ENCODE measurements at regions not wholly inside any gene's neighbourhood (a gene's known extent, or its start where the extent isn't known, plus 50 kb on each side); places are given as distances from the start of the nearest gene placed in this dataset.

DNA sequence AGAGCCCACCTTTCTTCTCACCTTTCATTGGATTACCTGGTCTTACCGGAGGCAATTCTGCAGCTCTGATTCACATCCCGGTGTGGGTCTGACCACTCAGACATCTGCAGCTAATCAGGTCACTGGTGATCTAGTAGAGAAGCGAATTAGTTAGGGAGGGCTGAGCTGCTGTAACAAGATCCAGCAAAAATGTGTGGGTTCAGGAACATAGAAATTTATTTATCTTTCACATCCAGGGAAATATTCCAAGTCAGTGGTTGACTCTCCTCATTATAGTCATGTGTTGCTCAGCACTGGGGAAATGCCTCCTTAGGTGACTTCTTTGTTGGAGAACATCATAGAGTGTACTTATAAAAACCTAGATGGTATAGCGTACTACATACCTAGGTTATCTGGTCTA is 218.7 kb upstream of the PELI2 start (continued):
- TF ChIP-seq, protein P1, sequence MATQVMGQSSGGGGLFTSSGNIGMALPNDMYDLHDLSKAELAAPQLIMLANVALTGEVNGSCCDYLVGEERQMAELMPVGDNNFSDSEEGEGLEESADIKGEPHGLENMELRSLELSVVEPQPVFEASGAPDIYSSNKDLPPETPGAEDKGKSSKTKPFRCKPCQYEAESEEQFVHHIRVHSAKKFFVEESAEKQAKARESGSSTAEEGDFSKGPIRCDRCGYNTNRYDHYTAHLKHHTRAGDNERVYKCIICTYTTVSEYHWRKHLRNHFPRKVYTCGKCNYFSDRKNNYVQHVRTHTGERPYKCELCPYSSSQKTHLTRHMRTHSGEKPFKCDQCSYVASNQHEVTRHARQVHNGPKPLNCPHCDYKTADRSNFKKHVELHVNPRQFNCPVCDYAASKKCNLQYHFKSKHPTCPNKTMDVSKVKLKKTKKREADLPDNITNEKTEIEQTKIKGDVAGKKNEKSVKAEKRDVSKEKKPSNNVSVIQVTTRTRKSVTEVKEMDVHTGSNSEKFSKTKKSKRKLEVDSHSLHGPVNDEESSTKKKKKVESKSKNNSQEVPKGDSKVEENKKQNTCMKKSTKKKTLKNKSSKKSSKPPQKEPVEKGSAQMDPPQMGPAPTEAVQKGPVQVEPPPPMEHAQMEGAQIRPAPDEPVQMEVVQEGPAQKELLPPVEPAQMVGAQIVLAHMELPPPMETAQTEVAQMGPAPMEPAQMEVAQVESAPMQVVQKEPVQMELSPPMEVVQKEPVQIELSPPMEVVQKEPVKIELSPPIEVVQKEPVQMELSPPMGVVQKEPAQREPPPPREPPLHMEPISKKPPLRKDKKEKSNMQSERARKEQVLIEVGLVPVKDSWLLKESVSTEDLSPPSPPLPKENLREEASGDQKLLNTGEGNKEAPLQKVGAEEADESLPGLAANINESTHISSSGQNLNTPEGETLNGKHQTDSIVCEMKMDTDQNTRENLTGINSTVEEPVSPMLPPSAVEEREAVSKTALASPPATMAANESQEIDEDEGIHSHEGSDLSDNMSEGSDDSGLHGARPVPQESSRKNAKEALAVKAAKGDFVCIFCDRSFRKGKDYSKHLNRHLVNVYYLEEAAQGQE (IDR thresholded peaks at IDR 0.05; ENCODE audit: unreplicated experiment) = no peak
- no peak for TF ChIP-seq ZNF331 (CRISPR knock-in tag; IDR thresholded peaks at IDR 0.05; ENCODE audit: low read depth)

DNA sequence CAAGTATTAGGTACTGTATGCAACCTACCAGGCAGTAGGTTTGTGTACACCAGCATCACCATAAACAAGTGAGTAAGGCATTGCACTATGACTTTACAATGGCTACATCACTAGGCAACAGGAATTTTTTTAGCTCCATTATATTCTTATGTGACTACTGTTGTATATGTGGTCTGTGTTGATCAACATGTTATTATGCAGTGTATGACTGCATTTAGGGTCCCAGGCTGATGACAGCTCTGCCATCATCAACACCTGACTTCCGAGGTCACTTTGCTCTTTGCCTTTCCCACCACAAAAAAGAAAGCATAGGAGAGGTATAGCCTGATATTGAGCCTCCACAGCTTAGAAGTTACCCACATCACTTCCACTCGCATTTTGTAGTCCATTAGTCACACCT is 217.5 kb upstream of the PELI2 start:
- no peaks in the 10 kb centered on the region for H3K27me3 ChIP-seq (ENCODE audit: insufficient read depth)
- Mint-ChIP-seq H3K9me3 (no peaks in the 10 kb centered on the region), H3K4me3 (no peak overlapping the region), H3K27me3 (ENCODE audit: insufficient read depth, low read depth, poor library complexity) (no peaks in the 10 kb centered on the region), H3K36me3 (ENCODE audit: low read depth) (no peaks in the 10 kb centered on the region), H3K4me1 (peaks cover 6% of the 10 kb centered on the region; the same call in 2 of the 3 replicates), H3K27ac (no peak overlapping the region)
- ATAC-seq (no peak), DNase-seq (ENCODE audit: low spot score) (no peak)
- H3K4me2 ChIP-seq = no peak overlapping the region
- peaks cover 7% of the 10 kb centered on the region; the same call in 1 of the 2 replicates for H3K4me1 ChIP-seq (ENCODE audit: insufficient read depth)
- no peak overlapping the region for H3K27ac ChIP-seq (ENCODE audit: low read depth)
- H3K9me2 ChIP-seq (ENCODE audit: insufficient read depth) = 0 out of 2 replicates have a peak, but pooled peaks cover 2% of the 10 kb centered on the region
- no peak overlapping the region for H3K4me3 ChIP-seq
- H2AFZ ChIP-seq = peak overlapping the region; percentile 69; the same call in 1 of the 2 replicates
- no peaks in the 10 kb centered on the region for H3F3A ChIP-seq (replicated peaks; ENCODE audit: low read depth)
- no peaks in the 10 kb centered on the region for H3K79me2 ChIP-seq (replicated peaks; ENCODE audit: insufficient read depth)
- H3K36me3 ChIP-seq (ENCODE audit: insufficient read depth) = no peaks in the 10 kb centered on the region
- H4K20me1 ChIP-seq (replicated peaks; ENCODE audit: insufficient read depth) = no peaks in the 10 kb centered on the region
- no peak for TF ChIP-seq EZH2 (IDR thresholded peaks at IDR 0.05; ENCODE audit: low read depth, unreplicated experiment)
- TF ChIP-seq JUNB (IDR thresholded peaks at IDR 0.05; ENCODE audit: unreplicated experiment) = no peak
- TF ChIP-seq CREB1 (CRISPR knock-in tag; IDR thresholded peaks at IDR 0.05; ENCODE audit: low read depth) = no peak
- TF ChIP-seq, protein P2, sequence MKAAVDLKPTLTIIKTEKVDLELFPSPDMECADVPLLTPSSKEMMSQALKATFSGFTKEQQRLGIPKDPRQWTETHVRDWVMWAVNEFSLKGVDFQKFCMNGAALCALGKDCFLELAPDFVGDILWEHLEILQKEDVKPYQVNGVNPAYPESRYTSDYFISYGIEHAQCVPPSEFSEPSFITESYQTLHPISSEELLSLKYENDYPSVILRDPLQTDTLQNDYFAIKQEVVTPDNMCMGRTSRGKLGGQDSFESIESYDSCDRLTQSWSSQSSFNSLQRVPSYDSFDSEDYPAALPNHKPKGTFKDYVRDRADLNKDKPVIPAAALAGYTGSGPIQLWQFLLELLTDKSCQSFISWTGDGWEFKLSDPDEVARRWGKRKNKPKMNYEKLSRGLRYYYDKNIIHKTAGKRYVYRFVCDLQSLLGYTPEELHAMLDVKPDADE (IDR thresholded peaks at IDR 0.05) = no peak
- no peak for TF ChIP-seq STAT1 (IDR thresholded peaks at IDR 0.05; ENCODE audit: unreplicated experiment)
- no peak for TF ChIP-seq ZNF114 (CRISPR knock-in tag; IDR thresholded peaks at IDR 0.05)
- TF ChIP-seq, protein P1 (IDR thresholded peaks at IDR 0.05; ENCODE audit: unreplicated experiment) = no peak
- TF ChIP-seq POLR2AphosphoS5 (IDR thresholded peaks at IDR 0.05; ENCODE audit: low read depth) = no peak
- no peak for TF ChIP-seq ZNF331 (CRISPR knock-in tag; IDR thresholded peaks at IDR 0.05; ENCODE audit: low read depth)
- TF ChIP-seq NANOG (IDR thresholded peaks at IDR 0.05; ENCODE audit: borderline replicate concordance) = no peak
- TF ChIP-seq EZH2phosphoT487 (IDR thresholded peaks at IDR 0.05; ENCODE audit: unreplicated experiment) = no peak
- TF ChIP-seq, protein P3, sequence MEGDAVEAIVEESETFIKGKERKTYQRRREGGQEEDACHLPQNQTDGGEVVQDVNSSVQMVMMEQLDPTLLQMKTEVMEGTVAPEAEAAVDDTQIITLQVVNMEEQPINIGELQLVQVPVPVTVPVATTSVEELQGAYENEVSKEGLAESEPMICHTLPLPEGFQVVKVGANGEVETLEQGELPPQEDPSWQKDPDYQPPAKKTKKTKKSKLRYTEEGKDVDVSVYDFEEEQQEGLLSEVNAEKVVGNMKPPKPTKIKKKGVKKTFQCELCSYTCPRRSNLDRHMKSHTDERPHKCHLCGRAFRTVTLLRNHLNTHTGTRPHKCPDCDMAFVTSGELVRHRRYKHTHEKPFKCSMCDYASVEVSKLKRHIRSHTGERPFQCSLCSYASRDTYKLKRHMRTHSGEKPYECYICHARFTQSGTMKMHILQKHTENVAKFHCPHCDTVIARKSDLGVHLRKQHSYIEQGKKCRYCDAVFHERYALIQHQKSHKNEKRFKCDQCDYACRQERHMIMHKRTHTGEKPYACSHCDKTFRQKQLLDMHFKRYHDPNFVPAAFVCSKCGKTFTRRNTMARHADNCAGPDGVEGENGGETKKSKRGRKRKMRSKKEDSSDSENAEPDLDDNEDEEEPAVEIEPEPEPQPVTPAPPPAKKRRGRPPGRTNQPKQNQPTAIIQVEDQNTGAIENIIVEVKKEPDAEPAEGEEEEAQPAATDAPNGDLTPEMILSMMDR (conservative IDR thresholded peaks at IDR 0.05; ENCODE audit: low read depth in 2 of 2) = no peak

All from GM23338 (cell line).